ENCODE measurements at regions not wholly inside any gene's neighbourhood (a gene's known extent, or its start where the extent isn't known, plus 50 kb on each side); places are given as distances from the start of the nearest gene placed in this dataset.

DNA sequence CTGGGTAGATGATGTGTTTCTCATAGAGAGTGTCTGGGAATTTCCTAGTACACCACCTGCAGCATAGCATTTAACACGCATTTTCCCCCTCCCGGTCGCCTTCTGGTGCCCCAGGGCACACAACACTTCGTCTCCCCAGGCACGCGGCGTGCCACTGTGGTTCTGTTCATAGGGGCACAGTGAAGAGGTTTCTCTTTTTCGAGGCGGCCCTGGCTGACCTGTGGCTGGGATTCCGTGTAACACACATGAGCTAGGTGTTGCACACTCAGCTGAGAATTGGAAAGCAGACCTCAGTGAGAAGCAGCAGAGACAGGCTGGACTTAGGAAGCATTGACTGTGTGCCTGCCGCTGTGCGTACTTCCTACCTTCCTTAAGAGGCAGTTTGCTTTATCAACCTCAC is 214.3 kb upstream of the SHH start:
- no TSS peak for BruUV-seq (replicated peaks)
- ChIA-PET CTCF (no interaction called here), POLR2A (ENCODE audit: low non-redundant PET) (no interaction called here)
- Histone ChIP-seq H3K27ac (ENCODE audit: low read depth, low read length, poor library complexity, severe bottlenecking) (no peak overlapping the region), H3K27me3 (replicated peaks; ENCODE audit: insufficient read depth, low read depth, low read length, poor library complexity) (peaks cover 31% of the 10 kb centered on the region), H3K9me3 (ENCODE audit: low read depth, low read length, poor library complexity, severe bottlenecking) (no peaks in the 10 kb centered on the region), H3K36me3 (ENCODE audit: insufficient read depth, low read length, poor library complexity, severe bottlenecking) (no peaks in the 10 kb centered on the region), H3K4me3 (ENCODE audit: low read depth, low read length, poor library complexity, severe bottlenecking) (no peak overlapping the region), H3K4me1 (ENCODE audit: insufficient read depth, low read length, poor library complexity, severe bottlenecking) (no peaks in the 10 kb centered on the region)
- intact Hi-C loops (cut with micrococcal nuclease; ENCODE audit: unreplicated experiment): no loop called here
- no peak for TF ChIP-seq EZH2 (IDR thresholded peaks at IDR 0.05; ENCODE audit: borderline replicate concordance, low read depth, low read length, poor library complexity, severe bottlenecking)
- TF ChIP-seq, protein P1, sequence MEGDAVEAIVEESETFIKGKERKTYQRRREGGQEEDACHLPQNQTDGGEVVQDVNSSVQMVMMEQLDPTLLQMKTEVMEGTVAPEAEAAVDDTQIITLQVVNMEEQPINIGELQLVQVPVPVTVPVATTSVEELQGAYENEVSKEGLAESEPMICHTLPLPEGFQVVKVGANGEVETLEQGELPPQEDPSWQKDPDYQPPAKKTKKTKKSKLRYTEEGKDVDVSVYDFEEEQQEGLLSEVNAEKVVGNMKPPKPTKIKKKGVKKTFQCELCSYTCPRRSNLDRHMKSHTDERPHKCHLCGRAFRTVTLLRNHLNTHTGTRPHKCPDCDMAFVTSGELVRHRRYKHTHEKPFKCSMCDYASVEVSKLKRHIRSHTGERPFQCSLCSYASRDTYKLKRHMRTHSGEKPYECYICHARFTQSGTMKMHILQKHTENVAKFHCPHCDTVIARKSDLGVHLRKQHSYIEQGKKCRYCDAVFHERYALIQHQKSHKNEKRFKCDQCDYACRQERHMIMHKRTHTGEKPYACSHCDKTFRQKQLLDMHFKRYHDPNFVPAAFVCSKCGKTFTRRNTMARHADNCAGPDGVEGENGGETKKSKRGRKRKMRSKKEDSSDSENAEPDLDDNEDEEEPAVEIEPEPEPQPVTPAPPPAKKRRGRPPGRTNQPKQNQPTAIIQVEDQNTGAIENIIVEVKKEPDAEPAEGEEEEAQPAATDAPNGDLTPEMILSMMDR (conservative IDR thresholded peaks at IDR 0.05; ENCODE audit: low read depth, low read length): no peak
- no peak for DNase-seq (ENCODE audit: low spot score)

- no TSS peak for BruUV-seq (replicated peaks)
- Histone ChIP-seq H3K36me3 (ENCODE audit: insufficient read depth, low read length, poor library complexity, severe bottlenecking) (no peaks in the 10 kb centered on the region), H3K9me3 (ENCODE audit: low read depth, low read length, poor library complexity, severe bottlenecking) (no peaks in the 10 kb centered on the region), H3K4me3 (ENCODE audit: low read depth, low read length, poor library complexity, severe bottlenecking) (no peak overlapping the region), H3K27ac (ENCODE audit: low read depth, low read length, poor library complexity, severe bottlenecking) (no peak overlapping the region), H3K4me1 (ENCODE audit: insufficient read depth, low read length, poor library complexity, severe bottlenecking) (no peaks in the 10 kb centered on the region), H3K27me3 (replicated peaks; ENCODE audit: insufficient read depth, low read depth, low read length, poor library complexity) (peaks cover 31% of the 10 kb centered on the region)
- TF ChIP-seq, protein P1 (conservative IDR thresholded peaks at IDR 0.05; ENCODE audit: low read depth, low read length): no peak
- no peak for TF ChIP-seq EZH2 (IDR thresholded peaks at IDR 0.05; ENCODE audit: borderline replicate concordance, low read depth, low read length, poor library complexity, severe bottlenecking)
- DNase-seq (ENCODE audit: low spot score): no peak
- POLR2A ChIA-PET (ENCODE audit: low non-redundant PET): no interaction called here
- intact Hi-C loops (cut with micrococcal nuclease; ENCODE audit: unreplicated experiment): no loop called here
- CTCF ChIA-PET: no interaction called here
Observed at GRCh38 chr7:156026076-156026600, 213.9 kb upstream of the SHH start.

DNA sequence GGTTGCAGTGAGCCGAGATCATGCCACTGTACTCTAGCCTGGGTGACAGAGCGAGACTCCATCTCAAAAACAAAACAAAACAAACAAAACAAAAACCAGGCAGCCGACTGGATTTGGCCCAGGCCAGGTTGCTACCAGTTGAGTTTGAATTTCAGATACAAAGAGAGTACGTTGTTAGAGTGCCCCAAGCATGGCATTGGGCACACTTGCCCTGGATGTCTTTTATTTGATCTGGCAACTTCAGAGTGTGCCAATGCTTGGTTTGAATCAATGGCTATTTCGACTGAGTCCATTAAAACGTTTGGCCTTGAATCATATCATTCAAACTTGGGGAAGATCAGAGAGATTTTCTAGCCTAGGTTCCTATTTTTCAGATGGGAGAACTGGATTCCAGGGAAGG is 213.4 kb upstream of the SHH start:
- no peak overlapping the region for H3K4me3 ChIP-seq (ENCODE audit: low read depth, low read length, poor library complexity, severe bottlenecking)
- no peak overlapping the region for H3K27ac ChIP-seq (ENCODE audit: low read depth, low read length, poor library complexity, severe bottlenecking)
- H3K4me1 ChIP-seq (ENCODE audit: insufficient read depth, low read length, poor library complexity, severe bottlenecking): no peaks in the 10 kb centered on the region
- H3K9me3 ChIP-seq (ENCODE audit: low read depth, low read length, poor library complexity, severe bottlenecking): no peaks in the 10 kb centered on the region
- TF ChIP-seq, protein P1 (conservative IDR thresholded peaks at IDR 0.05; ENCODE audit: low read depth, low read length): no peak
- no peak for TF ChIP-seq EZH2 (IDR thresholded peaks at IDR 0.05; ENCODE audit: borderline replicate concordance, low read depth, low read length, poor library complexity, severe bottlenecking)
- no peak for DNase-seq (ENCODE audit: low spot score)
- BruUV-seq (replicated peaks): no TSS peak
- POLR2A ChIA-PET (ENCODE audit: low non-redundant PET): no interaction called here
- CTCF ChIA-PET: no interaction called here
- intact Hi-C loops (cut with micrococcal nuclease; ENCODE audit: unreplicated experiment): no loop called here
- no peaks in the 10 kb centered on the region for H3K36me3 ChIP-seq (ENCODE audit: insufficient read depth, low read length, poor library complexity, severe bottlenecking)
- H3K27me3 ChIP-seq (replicated peaks; ENCODE audit: insufficient read depth, low read depth, low read length, poor library complexity): peaks cover 31% of the 10 kb centered on the region
